HL-60 (cell line): ENCODE measurements at regions not wholly inside any gene's neighbourhood (a gene's known extent, or its start where the extent isn't known, plus 50 kb on each side); places are given as distances from the start of the nearest gene placed in this dataset.
"Not testable (repeated sequence)": the region's sequence is repeated elsewhere in the genome, so short reads cannot be mapped to it uniquely, and the experiment has no call there.

Experiments
- DNase-seq, 2 experiments: peaks; one replicate each; pipeline ENCODE4 v3.0.0-alpha.2; 2010 to 2020; ENCODE audit warnings: low read depth in 1 of 2, low spot score in 1 of 2
- H3K27ac ChIP-seq: fragments of 250-450 bp; sonication (Bioruptor Pico); replicated peaks from 2 replicates; pipeline ENCODE4 v1.5.1; 2020; ENCODE audit warnings: mild to moderate bottlenecking, moderate library complexity
- H3K27me3 ChIP-seq: fragments of 250-450 bp; sonication (Bioruptor Pico); 2 replicates; pipeline ENCODE4 v1.5.1; 2021; ENCODE audit warnings: mild to moderate bottlenecking, moderate library complexity; ENCODE audit not compliant: insufficient read depth, poor library complexity, severe bottlenecking
- H3K4me3 ChIP-seq: replicated peaks from 2 replicates; pipeline ENCODE4 v1.5.1; 2011; ENCODE audit warnings: mild to moderate bottlenecking, control low read depth, low read length; ENCODE audit not compliant: insufficient read depth
- GABPA ChIP-seq: IDR thresholded peaks from 2 replicates; pipeline ENCODE4 v1.6.1; 2012; ENCODE audit warnings: low read depth
- POLR2AphosphoS5 ChIP-seq: IDR thresholded peaks from 2 replicates; pipeline ENCODE4 v1.6.1; 2012; ENCODE audit warnings: low read depth
- SPI1 ChIP-seq: IDR thresholded peaks from 2 replicates; pipeline ENCODE4 v1.6.1; 2012; ENCODE audit warnings: low read depth, mild to moderate bottlenecking, borderline replicate concordance
- TF ChIP-seq, protein P1 (sequence below): IDR thresholded peaks from one replicate; pipeline ENCODE4 v1.5.1; 2011; ENCODE audit warnings: low read length, control low read depth, inconsistent platforms; ENCODE audit not compliant: insufficient read depth
- TF ChIP-seq, protein P2 (sequence below): IDR thresholded peaks from 2 replicates; pipeline ENCODE4 v1.6.1; 2012; ENCODE audit warnings: low read depth; ENCODE audit not compliant: insufficient replicate concordance

DNA sequence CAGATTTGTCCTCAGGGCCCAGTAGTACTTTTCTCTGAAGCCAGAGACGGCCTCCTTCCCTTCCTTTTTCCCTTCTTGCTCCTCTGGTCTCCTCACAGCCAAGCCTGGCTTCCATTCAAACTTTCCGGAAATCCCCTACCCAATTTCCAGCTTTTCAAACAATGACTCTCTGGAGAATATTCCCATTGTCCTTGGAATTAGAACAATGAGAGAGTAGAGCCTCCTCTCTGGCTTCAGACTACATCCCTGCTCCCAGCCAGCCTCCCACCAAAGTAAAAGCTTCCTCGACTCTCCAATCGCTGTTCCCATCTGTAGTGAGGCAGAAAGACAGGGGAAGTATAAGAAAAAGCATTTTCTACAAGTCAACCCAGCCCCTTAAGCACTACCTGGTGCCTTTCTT lies 77.7 kb upstream of the SOX13 start:
- Histone ChIP-seq H3K27ac (no peak overlapping the region), H3K27me3 (no peaks in the 10 kb centered on the region), H3K4me3 (no peak overlapping the region)
- TF ChIP-seq SPI1 (no peak), POLR2AphosphoS5 (no peak), GABPA (no peak)
- TF ChIP-seq, protein P1, sequence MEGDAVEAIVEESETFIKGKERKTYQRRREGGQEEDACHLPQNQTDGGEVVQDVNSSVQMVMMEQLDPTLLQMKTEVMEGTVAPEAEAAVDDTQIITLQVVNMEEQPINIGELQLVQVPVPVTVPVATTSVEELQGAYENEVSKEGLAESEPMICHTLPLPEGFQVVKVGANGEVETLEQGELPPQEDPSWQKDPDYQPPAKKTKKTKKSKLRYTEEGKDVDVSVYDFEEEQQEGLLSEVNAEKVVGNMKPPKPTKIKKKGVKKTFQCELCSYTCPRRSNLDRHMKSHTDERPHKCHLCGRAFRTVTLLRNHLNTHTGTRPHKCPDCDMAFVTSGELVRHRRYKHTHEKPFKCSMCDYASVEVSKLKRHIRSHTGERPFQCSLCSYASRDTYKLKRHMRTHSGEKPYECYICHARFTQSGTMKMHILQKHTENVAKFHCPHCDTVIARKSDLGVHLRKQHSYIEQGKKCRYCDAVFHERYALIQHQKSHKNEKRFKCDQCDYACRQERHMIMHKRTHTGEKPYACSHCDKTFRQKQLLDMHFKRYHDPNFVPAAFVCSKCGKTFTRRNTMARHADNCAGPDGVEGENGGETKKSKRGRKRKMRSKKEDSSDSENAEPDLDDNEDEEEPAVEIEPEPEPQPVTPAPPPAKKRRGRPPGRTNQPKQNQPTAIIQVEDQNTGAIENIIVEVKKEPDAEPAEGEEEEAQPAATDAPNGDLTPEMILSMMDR: no peak
- TF ChIP-seq, protein P2, sequence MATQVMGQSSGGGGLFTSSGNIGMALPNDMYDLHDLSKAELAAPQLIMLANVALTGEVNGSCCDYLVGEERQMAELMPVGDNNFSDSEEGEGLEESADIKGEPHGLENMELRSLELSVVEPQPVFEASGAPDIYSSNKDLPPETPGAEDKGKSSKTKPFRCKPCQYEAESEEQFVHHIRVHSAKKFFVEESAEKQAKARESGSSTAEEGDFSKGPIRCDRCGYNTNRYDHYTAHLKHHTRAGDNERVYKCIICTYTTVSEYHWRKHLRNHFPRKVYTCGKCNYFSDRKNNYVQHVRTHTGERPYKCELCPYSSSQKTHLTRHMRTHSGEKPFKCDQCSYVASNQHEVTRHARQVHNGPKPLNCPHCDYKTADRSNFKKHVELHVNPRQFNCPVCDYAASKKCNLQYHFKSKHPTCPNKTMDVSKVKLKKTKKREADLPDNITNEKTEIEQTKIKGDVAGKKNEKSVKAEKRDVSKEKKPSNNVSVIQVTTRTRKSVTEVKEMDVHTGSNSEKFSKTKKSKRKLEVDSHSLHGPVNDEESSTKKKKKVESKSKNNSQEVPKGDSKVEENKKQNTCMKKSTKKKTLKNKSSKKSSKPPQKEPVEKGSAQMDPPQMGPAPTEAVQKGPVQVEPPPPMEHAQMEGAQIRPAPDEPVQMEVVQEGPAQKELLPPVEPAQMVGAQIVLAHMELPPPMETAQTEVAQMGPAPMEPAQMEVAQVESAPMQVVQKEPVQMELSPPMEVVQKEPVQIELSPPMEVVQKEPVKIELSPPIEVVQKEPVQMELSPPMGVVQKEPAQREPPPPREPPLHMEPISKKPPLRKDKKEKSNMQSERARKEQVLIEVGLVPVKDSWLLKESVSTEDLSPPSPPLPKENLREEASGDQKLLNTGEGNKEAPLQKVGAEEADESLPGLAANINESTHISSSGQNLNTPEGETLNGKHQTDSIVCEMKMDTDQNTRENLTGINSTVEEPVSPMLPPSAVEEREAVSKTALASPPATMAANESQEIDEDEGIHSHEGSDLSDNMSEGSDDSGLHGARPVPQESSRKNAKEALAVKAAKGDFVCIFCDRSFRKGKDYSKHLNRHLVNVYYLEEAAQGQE: no peak
- no peak for DNase-seq

DNA sequence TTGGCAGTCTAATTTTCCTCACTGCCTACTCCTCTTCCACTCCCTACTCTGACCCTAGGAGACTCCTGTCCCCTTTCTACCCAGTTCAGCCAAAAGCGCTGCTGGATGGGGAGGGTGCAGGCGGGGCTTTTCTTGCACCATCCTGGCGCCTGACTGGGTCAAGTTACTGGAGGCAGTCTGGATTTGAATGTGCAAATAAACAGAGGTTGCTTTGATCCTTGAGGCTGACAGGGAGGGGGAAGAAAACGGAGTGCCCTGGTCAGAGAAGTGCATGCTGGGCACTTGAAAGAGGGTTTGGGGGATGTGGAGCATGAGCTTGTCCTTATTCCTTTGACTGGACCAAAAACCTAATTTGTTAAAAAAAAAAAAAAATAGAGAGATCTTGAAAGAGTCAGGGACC lies 76.8 kb upstream of the SOX13 start:
- no peak overlapping the region for H3K27ac ChIP-seq
- H3K27me3 ChIP-seq: no peaks in the 10 kb centered on the region
- no peak for DNase-seq
- TF ChIP-seq, protein P1: no peak
- TF ChIP-seq GABPA: no peak
- no peak for TF ChIP-seq SPI1
- TF ChIP-seq, protein P2: no peak
- TF ChIP-seq POLR2AphosphoS5: no peak
- H3K4me3 ChIP-seq: no peak overlapping the region

DNA sequence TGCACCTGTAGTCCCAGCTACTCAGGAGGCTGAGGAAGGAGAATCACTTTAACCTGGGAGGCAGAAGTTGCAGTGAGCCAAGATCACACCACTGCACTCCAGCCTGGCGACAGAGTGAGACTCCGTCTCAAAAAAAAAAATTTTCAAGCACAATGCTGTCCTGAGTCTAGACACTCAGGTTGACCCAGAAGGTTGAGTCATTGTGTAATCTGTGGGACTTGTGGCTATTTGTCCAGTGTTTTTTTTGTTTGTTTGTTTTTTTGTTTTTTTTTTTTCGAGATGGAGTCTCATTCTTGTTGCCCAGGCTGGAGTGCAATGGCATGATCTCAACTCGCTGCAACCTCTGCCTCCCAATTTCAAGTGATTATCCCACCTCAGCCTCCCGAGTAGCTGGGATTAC lies 74.3 kb upstream of the SOX13 start:
- H3K27ac ChIP-seq, H3K4me3 ChIP-seq, H3K27me3 ChIP-seq, DNase-seq: not testable (repeated sequence)

DNA sequence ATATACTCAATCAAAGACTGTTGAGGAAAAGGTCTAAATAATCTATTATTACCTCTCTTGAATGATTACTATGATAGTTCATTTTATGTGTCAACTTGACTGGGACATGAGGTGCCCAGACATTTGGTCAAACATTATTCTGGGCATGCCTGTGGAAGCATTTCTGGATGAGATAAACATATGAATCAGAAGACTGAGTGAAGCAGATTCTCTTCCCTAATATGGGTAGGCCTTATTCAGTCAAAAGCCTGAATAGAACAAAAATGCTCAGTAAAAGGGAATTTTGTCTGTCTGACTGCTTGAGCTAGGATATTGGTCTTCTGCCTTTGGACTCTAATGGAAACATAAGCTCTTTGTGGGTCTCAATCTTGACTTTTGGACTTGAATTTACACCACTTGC lies 73.3 kb upstream of the SOX13 start:
- H3K4me3 ChIP-seq: no peak overlapping the region
- TF ChIP-seq, protein P2: no peak
- TF ChIP-seq, protein P1: no peak
- TF ChIP-seq SPI1 (no peak), POLR2AphosphoS5 (no peak), GABPA (no peak)
- H3K27ac ChIP-seq: no peak overlapping the region
- no peak for DNase-seq
- no peaks in the 10 kb centered on the region for H3K27me3 ChIP-seq
